DOHH2 (cell line): ENCODE measurements at regions not wholly inside any gene's neighbourhood (a gene's known extent, or its start where the extent isn't known, plus 50 kb on each side); places are given as distances from the start of the nearest gene placed in this dataset.
A peak's percentile ranks its signal among the peaks of the same experiment; 100 is the strongest.

Experiments
- H3F3A ChIP-seq: fragments of 200-600 bp; sonication (generic), shearing (Covaris generic); 2 replicates; pipeline ENCODE4 v1.6.0; 2016; ENCODE audit warnings: antibody characterized with exemption, mild to moderate bottlenecking; ENCODE audit not compliant: control insufficient read depth, insufficient read depth
- H3K27ac ChIP-seq: fragments of 200-600 bp; sonication (generic); 2 replicates; pipeline ENCODE4 v1.5.1; 2014; ENCODE audit warnings: low read depth, mild to moderate bottlenecking, low read length, moderate library complexity
- H3K27me3 ChIP-seq: fragments of 200-600 bp; sonication (generic); 2 replicates; pipeline ENCODE4 v1.6.1; 2014; ENCODE audit warnings: mild to moderate bottlenecking, low read length, mixed read lengths; ENCODE audit not compliant: control insufficient read depth
- H3K36me3 ChIP-seq: fragments of 200-600 bp; sonication (generic); 2 replicates; pipeline ENCODE4 v1.6.1; 2014; ENCODE audit warnings: mild to moderate bottlenecking, low read length, moderate library complexity, mixed read lengths; ENCODE audit not compliant: control insufficient read depth
- H3K4me1 ChIP-seq: fragments of 200-600 bp; sonication (generic); 2 replicates; pipeline ENCODE4 v1.6.1; 2014; ENCODE audit warnings: mild to moderate bottlenecking, low read length, mixed read lengths; ENCODE audit not compliant: control insufficient read depth
- H3K4me2 ChIP-seq: fragments of 200-600 bp; sonication (generic); 2 replicates; pipeline ENCODE4 v1.6.0; 2014; ENCODE audit warnings: mild to moderate bottlenecking, low read length, moderate library complexity
- H3K4me3 ChIP-seq: fragments of 200-600 bp; sonication (generic); 2 replicates; pipeline ENCODE4 v1.5.1; 2014; ENCODE audit warnings: mild to moderate bottlenecking, low read length, mixed read lengths
- H3K79me2 ChIP-seq: fragments of 200-600 bp; sonication (generic); 2 replicates; pipeline ENCODE4 v1.6.1; 2014; ENCODE audit warnings: mild to moderate bottlenecking, low read length, mixed read lengths; ENCODE audit not compliant: control insufficient read depth
- H3K9me2 ChIP-seq: fragments of 200-600 bp; sonication (generic); replicated peaks from 2 replicates; pipeline ENCODE4 v1.6.1; 2014; ENCODE audit warnings: mild to moderate bottlenecking, low read length, mixed read lengths; ENCODE audit not compliant: control insufficient read depth
- H3K9me3 ChIP-seq: fragments of 200-600 bp; sonication (generic); 2 replicates; pipeline ENCODE4 v1.6.1; 2014; ENCODE audit warnings: antibody characterized with exemption, low read length, mixed read lengths; ENCODE audit not compliant: control insufficient read depth, insufficient read depth
- H4K20me1 ChIP-seq: fragments of 200-600 bp; sonication (generic); 2 replicates; pipeline ENCODE4 v1.6.0; 2014; ENCODE audit warnings: low read depth, mild to moderate bottlenecking, antibody characterized with exemption, low read length, moderate library complexity; ENCODE audit not compliant: control insufficient read depth, insufficient read depth
- EZH2phosphoT487 ChIP-seq: fragments of 200-600 bp; sonication (generic); IDR thresholded peaks from 2 replicates; pipeline ENCODE4 v1.6.1; 2017; ENCODE audit warnings: borderline replicate concordance, mild to moderate bottlenecking, antibody characterized with exemption, low read length, moderate library complexity, mixed read lengths
- TF ChIP-seq, protein P1 (sequence below): fragments of 200-600 bp; sonication (generic); IDR thresholded peaks from one replicate; pipeline ENCODE4 v1.5.1; 2014; ENCODE audit warnings: antibody characterized with exemption, mild to moderate bottlenecking, low read depth, low read length; ENCODE audit not compliant: poor library complexity, severe bottlenecking

DNA sequence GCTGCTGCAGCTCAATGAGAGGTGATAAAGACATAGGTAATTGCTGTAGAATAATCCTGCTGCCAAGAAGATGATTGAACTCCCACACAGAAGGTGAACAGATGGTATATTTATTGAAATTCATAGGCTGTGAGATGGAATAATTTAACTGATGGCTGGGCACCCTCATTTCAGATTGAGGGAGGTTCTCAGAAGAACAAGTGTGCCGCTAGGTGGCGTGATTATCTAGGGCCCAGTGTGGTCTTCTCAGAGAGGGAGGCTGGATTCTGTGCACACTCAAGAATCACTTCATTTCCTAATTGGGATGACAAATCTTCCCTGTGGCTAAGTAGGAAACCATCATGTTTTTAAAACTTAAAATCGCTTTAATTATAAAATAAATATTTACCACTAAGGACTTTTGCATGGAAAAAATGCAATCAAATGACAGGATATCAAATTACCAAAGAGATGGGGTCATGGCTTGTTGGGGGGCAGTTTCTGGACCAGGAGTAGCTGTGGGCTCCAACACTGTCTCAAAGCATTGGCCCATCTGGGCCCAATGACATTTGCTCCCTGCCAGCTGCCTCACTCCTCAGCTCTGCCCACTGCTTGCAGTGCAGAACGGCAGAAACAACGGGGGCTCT is 132.3 kb downstream of the SNAPC1 start:
- Histone ChIP-seq H3K9me3 (no peaks in the 10 kb centered on the region), H3K4me1 (peaks cover 18% of the 10 kb centered on the region), H3F3A (no peaks in the 10 kb centered on the region), H3K27me3 (no peaks in the 10 kb centered on the region), H3K79me2 (no peaks in the 10 kb centered on the region), H3K36me3 (no peaks in the 10 kb centered on the region), H3K4me3 (no peak overlapping the region), H3K27ac (no peak overlapping the region), H3K4me2 (no peak overlapping the region), H4K20me1 (no peaks in the 10 kb centered on the region), H3K9me2 (no peaks in the 10 kb centered on the region)
- TF ChIP-seq, protein P1, sequence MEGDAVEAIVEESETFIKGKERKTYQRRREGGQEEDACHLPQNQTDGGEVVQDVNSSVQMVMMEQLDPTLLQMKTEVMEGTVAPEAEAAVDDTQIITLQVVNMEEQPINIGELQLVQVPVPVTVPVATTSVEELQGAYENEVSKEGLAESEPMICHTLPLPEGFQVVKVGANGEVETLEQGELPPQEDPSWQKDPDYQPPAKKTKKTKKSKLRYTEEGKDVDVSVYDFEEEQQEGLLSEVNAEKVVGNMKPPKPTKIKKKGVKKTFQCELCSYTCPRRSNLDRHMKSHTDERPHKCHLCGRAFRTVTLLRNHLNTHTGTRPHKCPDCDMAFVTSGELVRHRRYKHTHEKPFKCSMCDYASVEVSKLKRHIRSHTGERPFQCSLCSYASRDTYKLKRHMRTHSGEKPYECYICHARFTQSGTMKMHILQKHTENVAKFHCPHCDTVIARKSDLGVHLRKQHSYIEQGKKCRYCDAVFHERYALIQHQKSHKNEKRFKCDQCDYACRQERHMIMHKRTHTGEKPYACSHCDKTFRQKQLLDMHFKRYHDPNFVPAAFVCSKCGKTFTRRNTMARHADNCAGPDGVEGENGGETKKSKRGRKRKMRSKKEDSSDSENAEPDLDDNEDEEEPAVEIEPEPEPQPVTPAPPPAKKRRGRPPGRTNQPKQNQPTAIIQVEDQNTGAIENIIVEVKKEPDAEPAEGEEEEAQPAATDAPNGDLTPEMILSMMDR = peak; percentile 84
- TF ChIP-seq EZH2phosphoT487 = no peak

DNA sequence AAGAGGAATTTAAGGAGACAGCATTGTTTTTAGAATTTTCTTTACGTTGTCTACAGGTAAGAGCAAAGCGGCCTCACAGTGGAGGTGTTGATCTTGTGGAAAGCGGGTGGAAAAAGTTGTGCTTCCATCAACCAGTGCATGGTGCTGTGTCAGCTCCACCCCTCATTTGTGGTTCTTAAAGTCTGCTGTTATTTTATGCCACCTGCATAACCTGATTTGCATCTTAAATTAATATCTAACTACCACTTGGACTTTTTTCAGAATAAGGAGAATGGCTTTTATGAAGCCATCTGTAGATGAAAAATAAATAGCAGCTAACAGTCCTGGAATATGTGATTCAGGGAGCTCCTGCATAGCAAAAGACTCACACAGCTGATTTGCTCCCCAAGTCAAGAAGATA is 135.1 kb downstream of the SNAPC1 start:
- Histone ChIP-seq H3K27ac (no peak overlapping the region), H3K4me2 (no peak overlapping the region), H3K4me1 (peaks cover 12% of the 10 kb centered on the region), H3K9me3 (no peaks in the 10 kb centered on the region), H3K79me2 (no peaks in the 10 kb centered on the region), H3K9me2 (no peaks in the 10 kb centered on the region), H3K27me3 (no peaks in the 10 kb centered on the region), H3K4me3 (no peak overlapping the region), H3F3A (no peaks in the 10 kb centered on the region), H4K20me1 (no peaks in the 10 kb centered on the region), H3K36me3 (no peaks in the 10 kb centered on the region)
- TF ChIP-seq, protein P1 = no peak
- no peak for TF ChIP-seq EZH2phosphoT487

DNA sequence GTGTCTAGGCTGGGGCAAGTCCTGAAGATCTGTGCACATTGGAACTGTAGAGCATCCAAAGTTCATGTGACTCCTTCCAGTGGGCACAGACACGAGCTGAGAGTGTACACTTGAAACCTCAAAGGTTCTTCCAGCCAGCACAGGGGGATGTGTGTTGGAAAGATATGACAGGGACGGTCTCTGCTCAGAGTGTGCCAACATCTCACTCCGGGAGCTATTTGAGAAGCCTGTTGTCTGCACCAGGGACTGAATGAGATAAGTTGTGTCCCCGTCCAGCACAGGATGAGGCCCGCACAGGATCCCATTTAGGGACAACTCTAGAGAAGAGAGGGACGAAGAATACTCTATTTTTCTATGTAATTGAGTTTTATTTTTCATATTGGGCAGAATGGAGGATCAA is 136.3 kb downstream of the SNAPC1 start:
- Histone ChIP-seq H3K9me2 (no peaks in the 10 kb centered on the region), H3K4me2 (no peak overlapping the region), H4K20me1 (no peaks in the 10 kb centered on the region), H3K79me2 (no peaks in the 10 kb centered on the region), H3K4me3 (no peak overlapping the region), H3K27me3 (no peaks in the 10 kb centered on the region), H3K27ac (no peak overlapping the region), H3K36me3 (no peaks in the 10 kb centered on the region), H3K9me3 (no peaks in the 10 kb centered on the region), H3F3A (no peaks in the 10 kb centered on the region), H3K4me1 (peaks cover under 1% of the 10 kb centered on the region)
- TF ChIP-seq, protein P1 = no peak
- TF ChIP-seq EZH2phosphoT487 = no peak
